ENCODE measurements at regions not wholly inside any gene's neighbourhood (a gene's known extent, or its start where the extent isn't known, plus 50 kb on each side); places are given as distances from the start of the nearest gene placed in this dataset.
A peak's percentile ranks its signal among the peaks of the same experiment; 100 is the strongest.

- no peak overlapping the region for H3K18ac ChIP-seq (ENCODE audit: extremely low read depth, low read length)
- POLR2A ChIA-PET (ENCODE audit: partially characterized antibody), result no interaction called here
Measured at GRCh38 chr21:24395320-24395923, 1211.9 kb downstream of the MRPL39 start.

More at GRCh38 chr21:24395320-24395923, 1211.9 kb downstream of the MRPL39 start:
- no peak overlapping the region for H2BK12ac ChIP-seq (ENCODE audit: low read depth, low read length)
- no peak overlapping the region for H2BK5ac ChIP-seq (ENCODE audit: low read depth, low read length)
- H3K9me3 ChIP-seq (ENCODE audit: insufficient read depth in 2 of 2, low read depth in 1 of 2, low read length in 1 of 2), result peaks cover 4 to 5% of the 10 kb centered on the region in 2 experiments; a peak in 2 of 4 replicates
- no peak overlapping the region for H3K9ac ChIP-seq (replicated peaks in 1 of 4; ENCODE audit: extremely low read depth in 1 of 4, low read depth in 3 of 4, low read length in 3 of 4)
- H3K27ac ChIP-seq (ENCODE audit: low read depth, low read length), result no peak overlapping the region
- no peaks in the 10 kb centered on the region for H3K4me1 ChIP-seq (replicated peaks in 1 of 4; ENCODE audit: control insufficient read depth in 3 of 4, insufficient read depth in 4 of 4, low read length in 3 of 4)
- CTCF ChIA-PET (ENCODE audit: partially characterized antibody), result no interaction called here
- no peaks in the 10 kb centered on the region for H3K79me1 ChIP-seq (ENCODE audit: low read depth, low read length)
- no peak overlapping the region for H4K5ac ChIP-seq (ENCODE audit: insufficient read length, low read depth, low read length)
- no peak overlapping the region for H4K8ac ChIP-seq (ENCODE audit: extremely low read depth, insufficient read depth, low read length)
- DNase-seq (ENCODE audit: low read depth in 1 of 2, low spot score in 2 of 2), result no peak
- no peak overlapping the region for H2BK20ac ChIP-seq (ENCODE audit: low read length)
- no peaks in the 10 kb centered on the region for H4K20me1 ChIP-seq (replicated peaks in 1 of 2; ENCODE audit: control insufficient read depth in 1 of 2, insufficient read depth in 2 of 2, low read length in 2 of 2)
- H3K4me2 ChIP-seq (ENCODE audit: insufficient read depth in 1 of 2, low read depth in 2 of 2, low read length in 2 of 2), result no peak overlapping the region
- no peak overlapping the region for H4K91ac ChIP-seq (replicated peaks; ENCODE audit: insufficient read length, low read length)
- H3K27me3 ChIP-seq (replicated peaks in 1 of 4; ENCODE audit: control insufficient read depth in 3 of 4, extremely low read depth in 1 of 4, insufficient read depth in 3 of 4, low read length in 3 of 4), result no peaks in the 10 kb centered on the region
- H3K56ac ChIP-seq (replicated peaks; ENCODE audit: insufficient read length, low read depth, low read length), result no peak overlapping the region
- no peak overlapping the region for H2AFZ ChIP-seq (ENCODE audit: low read length)
- H2BK120ac ChIP-seq (replicated peaks; ENCODE audit: low read depth, low read length), result no peak overlapping the region
- H3K36me3 ChIP-seq (ENCODE audit: control insufficient read depth in 2 of 4, insufficient read depth in 4 of 4, low read length in 3 of 4), result no peaks in the 10 kb centered on the region
- no peaks in the 10 kb centered on the region for H3K23me2 ChIP-seq (ENCODE audit: low read depth, low read length)
- H3K14ac ChIP-seq (ENCODE audit: insufficient read length), result no peak overlapping the region
- no peak overlapping the region for H3K4ac ChIP-seq (replicated peaks; ENCODE audit: insufficient read length, low read depth, low read length)
- no peaks in the 10 kb centered on the region for H3K79me2 ChIP-seq (ENCODE audit: control insufficient read depth in 1 of 2, insufficient read depth in 2 of 2, low read length in 2 of 2)
- H3K4me3 ChIP-seq (ENCODE audit: extremely low read depth in 1 of 4, insufficient read depth in 2 of 4, low read depth in 3 of 4, low read length in 4 of 4), result no peak overlapping the region
- no peak overlapping the region for H3K23ac ChIP-seq (ENCODE audit: insufficient read length)
- no peak overlapping the region for H2AK5ac ChIP-seq (ENCODE audit: low read depth, low read length)
- FAIRE-seq, result no peak
- no peak for TF ChIP-seq NANOG (IDR thresholded peaks at IDR 0.05; ENCODE audit: insufficient read depth, low read depth, low read length, poor library complexity, severe bottlenecking)
- peak; percentile 82 for TF ChIP-seq BACH1 (IDR thresholded peaks at IDR 0.05; ENCODE audit: low read length)
- TF ChIP-seq RBBP5 (IDR thresholded peaks at IDR 0.05; ENCODE audit: borderline replicate concordance, low read depth, low read length), result no peak
- TF ChIP-seq POLR2A (IDR thresholded peaks at IDR 0.05; ENCODE audit: control extremely low read depth in 1 of 2, low read depth in 2 of 2, low read length in 2 of 2), result no peak
- TF ChIP-seq PHF8 (conservative IDR thresholded peaks at IDR 0.05; ENCODE audit: low read depth, low read length), result no peak
- TF ChIP-seq BCL11A (IDR thresholded peaks at IDR 0.05; ENCODE audit: low read depth in 2 of 2, low read length in 2 of 2), result no peak
- no peak for TF ChIP-seq POU5F1 (IDR thresholded peaks at IDR 0.05; ENCODE audit: low read depth, low read length)
- TF ChIP-seq CEBPB (IDR thresholded peaks at IDR 0.05; ENCODE audit: low read depth, low read length), result no peak
- WGBS, 2 experiments (ENCODE audit: extremely low coverage in 1 of 2, insufficient coverage in 1 of 2, insufficient read length in 1 of 2, insufficient replicate concordance in 2 of 2, low coverage in 1 of 2, low lambda C conversion rate in 2 of 2, missing lambda C conversion rate in 1 of 2), result 86% methylated on average over 2 of the region's 2 CpGs; no CpG with 5 or more reads in 1 of the 2 experiments
- no peak overlapping the region for H2BK15ac ChIP-seq (ENCODE audit: low read length)
